Uterus (tissue), 2 donors: ENCODE measurements at regions not wholly inside any gene's neighbourhood (a gene's known extent, or its start where the extent isn't known, plus 50 kb on each side); places are given as distances from the start of the nearest gene placed in this dataset.

Experiments used
- CTCF ChIP-seq, 4 experiments: fragments of 200-600 bp in 2 of 4; fragments of 450-650 bp in 2 of 4; sonication (generic) in 2 of 4; IDR thresholded peaks; one replicate each; pipeline ENCODE4 v1.5.1; 2016 to 2019; ENCODE audit warnings: antibody characterized with exemption in 4 of 4, mild to moderate bottlenecking in 2 of 4, moderate library complexity in 1 of 4
- POLR2A ChIP-seq, 2 donors: fragments of 450-650 bp; IDR thresholded peaks; one replicate each; pipeline ENCODE4 v1.6.1; 2016; ENCODE audit warnings: antibody characterized with exemption in 2 of 2, mild to moderate bottlenecking in 1 of 2, moderate library complexity in 1 of 2

- TF ChIP-seq CTCF (IDR thresholded peaks at IDR 0.05): no peak
- TF ChIP-seq POLR2A (IDR thresholded peaks at IDR 0.05): no peak
These were observed 205.0 kb downstream of the TMX3 start for GRCh38 chr18:68509902-68510301.
